GM23338 (cell line): ENCODE measurements at regions not wholly inside any gene's neighbourhood (a gene's known extent, or its start where the extent isn't known, plus 50 kb on each side); places are given as distances from the start of the nearest gene placed in this dataset.
A peak's percentile ranks its signal among the peaks of the same experiment; 100 is the strongest.

ENCODE experiments used
- ATAC-seq: fragments of 200-7000 bp; cut with Tn5 transposase; 3 replicates; pipeline ENCODE4 v1.9.1; 2020
- DNase-seq: peaks from one replicate; pipeline ENCODE4 v3.0.0-alpha.2; 2015; ENCODE audit warnings: low spot score
- H2AFZ ChIP-seq: fragments of 200-600 bp; sonication (generic); 2 replicates; pipeline ENCODE4 v1.8.0; 2016; ENCODE audit warnings: antibody characterized with exemption, mild to moderate bottlenecking, moderate library complexity
- H3F3A ChIP-seq: fragments of 200-600 bp; sonication (generic); replicated peaks from 2 replicates; pipeline ENCODE4 v1.8.0; 2017; ENCODE audit warnings: antibody characterized with exemption, mixed run types, low read depth
- H3K27ac ChIP-seq: fragments of 200-600 bp; sonication (generic); 2 replicates; pipeline ENCODE4 v1.6.1; 2016; ENCODE audit warnings: low read depth
- H3K27me3 ChIP-seq: fragments of 200-600 bp; sonication (generic); 2 replicates; pipeline ENCODE4 v1.8.0; 2016; ENCODE audit warnings: mild to moderate bottlenecking, mixed run types, moderate library complexity; ENCODE audit not compliant: insufficient read depth
- H3K36me3 ChIP-seq: fragments of 200-600 bp; sonication (generic); 2 replicates; pipeline ENCODE4 v1.8.0; 2016; ENCODE audit warnings: mild to moderate bottlenecking; ENCODE audit not compliant: insufficient read depth
- H3K4me1 ChIP-seq: fragments of 200-600 bp; sonication (generic); 2 replicates; pipeline ENCODE4 v1.8.0; 2016; ENCODE audit warnings: mild to moderate bottlenecking, moderate library complexity; ENCODE audit not compliant: insufficient read depth
- H3K4me2 ChIP-seq: fragments of 200-600 bp; sonication (generic); 2 replicates; pipeline ENCODE4 v1.7.1; 2017; ENCODE audit warnings: mixed run types
- H3K4me3 ChIP-seq: fragments of 200-600 bp; sonication (generic); 2 replicates; pipeline ENCODE4 v1.6.1; 2016; ENCODE audit warnings: mixed run types
- H3K79me2 ChIP-seq: fragments of 200-600 bp; sonication (generic); replicated peaks from 2 replicates; pipeline ENCODE4 v1.8.0; 2017; ENCODE audit warnings: mild to moderate bottlenecking; ENCODE audit not compliant: insufficient read depth
- H3K9me2 ChIP-seq: fragments of 200-600 bp; sonication (generic); 2 replicates; pipeline ENCODE4 v1.8.0; 2017; ENCODE audit not compliant: insufficient read depth
- H4K20me1 ChIP-seq: fragments of 200-600 bp; sonication (generic); replicated peaks from 2 replicates; pipeline ENCODE4 v1.8.0; 2017; ENCODE audit warnings: mild to moderate bottlenecking; ENCODE audit not compliant: insufficient read depth
- H3K27ac Mint-ChIP-seq: 2 replicates; pipeline ENCODE4 v1.8.0; 2020; ENCODE audit warnings: inconsistent platforms, mild to moderate bottlenecking, moderate library complexity, mixed read lengths
- H3K27me3 Mint-ChIP-seq: 3 replicates; pipeline ENCODE4 v1.8.0; 2022; ENCODE audit warnings: low read depth, mild to moderate bottlenecking, moderate library complexity, mixed read lengths, inconsistent platforms; ENCODE audit not compliant: insufficient read depth, poor library complexity
- H3K36me3 Mint-ChIP-seq: 3 replicates; pipeline ENCODE4 v1.8.0; 2021; ENCODE audit warnings: low read depth, mild to moderate bottlenecking, inconsistent platforms, moderate library complexity, mixed read lengths
- H3K4me1 Mint-ChIP-seq: 3 replicates; pipeline ENCODE4 v1.8.0; 2020; ENCODE audit warnings: mild to moderate bottlenecking, inconsistent platforms, mixed read lengths
- H3K4me3 Mint-ChIP-seq: 3 replicates; pipeline ENCODE4 v1.8.0; 2021; ENCODE audit warnings: moderate library complexity, mild to moderate bottlenecking, inconsistent platforms, mixed read lengths
- H3K9me3 Mint-ChIP-seq: 3 replicates; pipeline ENCODE4 v1.8.0; 2020; ENCODE audit warnings: moderate library complexity, mild to moderate bottlenecking, inconsistent platforms, mixed read lengths
- ETS1 ChIP-seq: IDR thresholded peaks from 2 replicates; pipeline ENCODE4 v1.6.1; 2016; ENCODE audit warnings: antibody characterized with exemption
- EZH2 ChIP-seq: fragments of 200-600 bp; sonication (generic); IDR thresholded peaks from one replicate; pipeline ENCODE4 v1.8.0; 2017; ENCODE audit warnings: antibody characterized with exemption, mild to moderate bottlenecking, low read depth; ENCODE audit not compliant: unreplicated experiment
- EZH2phosphoT487 ChIP-seq: fragments of 200-600 bp; sonication (generic); IDR thresholded peaks from one replicate; pipeline ENCODE4 v1.8.1; 2018; ENCODE audit warnings: antibody characterized with exemption; ENCODE audit not compliant: unreplicated experiment
- REST ChIP-seq: IDR thresholded peaks from one replicate; pipeline ENCODE4 v1.6.1; 2018; ENCODE audit warnings: antibody characterized with exemption; ENCODE audit not compliant: unreplicated experiment
- STAT1 ChIP-seq: IDR thresholded peaks from one replicate; pipeline ENCODE4 v1.6.1; 2016; ENCODE audit warnings: antibody characterized with exemption; ENCODE audit not compliant: unreplicated experiment
- ZNF331 ChIP-seq: fragments of 250-450 bp; sonication (Bioruptor Pico); IDR thresholded peaks from 2 replicates; pipeline ENCODE4 v1.5.0; 2020; ENCODE audit warnings: low read depth, mild to moderate bottlenecking, moderate library complexity
- ZNF462 ChIP-seq: fragments of 250-450 bp; sonication (Bioruptor Pico); IDR thresholded peaks from 2 replicates; pipeline ENCODE4 v1.5.0; 2020; ENCODE audit warnings: mild to moderate bottlenecking, moderate library complexity

GRCh38 chr6:163970846-163971564 is 556.5 kb downstream of the QKI start (continued):
- TF ChIP-seq REST, result no peak
- no peak for TF ChIP-seq EZH2

GRCh38 chr6:163965426-163966348 is 551.2 kb downstream of the QKI start:
- H3K27me3 Mint-ChIP-seq, result peaks cover 5% of the 10 kb centered on the region
- Histone ChIP-seq H3K27ac (no peak overlapping the region), H3K4me1 (no peaks in the 10 kb centered on the region), H2AFZ (0 out of 2 replicates have a peak overlapping the region, but pooled peaks have one; percentile 32), H3K4me3 (no peak overlapping the region), H3F3A (no peaks in the 10 kb centered on the region), H3K79me2 (no peaks in the 10 kb centered on the region), H4K20me1 (no peaks in the 10 kb centered on the region), H3K9me2 (no peaks in the 10 kb centered on the region), H3K36me3 (no peaks in the 10 kb centered on the region), H3K27me3 (no peaks in the 10 kb centered on the region), H3K4me2 (no peak overlapping the region)
- no peak overlapping the region for H3K4me3 Mint-ChIP-seq
- DNase-seq (no peak), ATAC-seq (no peak)
- H3K9me3 Mint-ChIP-seq, result no peaks in the 10 kb centered on the region
- no peaks in the 10 kb centered on the region for H3K36me3 Mint-ChIP-seq
- H3K4me1 Mint-ChIP-seq, result 0 out of 3 replicates have a peak, but pooled peaks cover 6% of the 10 kb centered on the region
- H3K27ac Mint-ChIP-seq, result no peak overlapping the region; the same call in 1 of the 2 replicates
- TF ChIP-seq ZNF462 (CRISPR knock-in tag), result no peak
- no peak for TF ChIP-seq REST
- no peak for TF ChIP-seq STAT1
- TF ChIP-seq ETS1, result no peak
- TF ChIP-seq EZH2phosphoT487, result no peak
- TF ChIP-seq ZNF331 (CRISPR knock-in tag), result no peak
